HG02884 (cell line): ENCODE measurements at regions not wholly inside any gene's neighbourhood (a gene's known extent, or its start where the extent isn't known, plus 50 kb on each side); places are given as distances from the start of the nearest gene placed in this dataset.

Experiments used
- ATAC-seq: cut with Tn5 transposase; IDR thresholded peaks from one replicate; pipeline ENCODE4 v1.9.1; 2021; ENCODE audit warnings: mild to moderate bottlenecking, moderate library complexity; ENCODE audit not compliant: unreplicated experiment

DNA sequence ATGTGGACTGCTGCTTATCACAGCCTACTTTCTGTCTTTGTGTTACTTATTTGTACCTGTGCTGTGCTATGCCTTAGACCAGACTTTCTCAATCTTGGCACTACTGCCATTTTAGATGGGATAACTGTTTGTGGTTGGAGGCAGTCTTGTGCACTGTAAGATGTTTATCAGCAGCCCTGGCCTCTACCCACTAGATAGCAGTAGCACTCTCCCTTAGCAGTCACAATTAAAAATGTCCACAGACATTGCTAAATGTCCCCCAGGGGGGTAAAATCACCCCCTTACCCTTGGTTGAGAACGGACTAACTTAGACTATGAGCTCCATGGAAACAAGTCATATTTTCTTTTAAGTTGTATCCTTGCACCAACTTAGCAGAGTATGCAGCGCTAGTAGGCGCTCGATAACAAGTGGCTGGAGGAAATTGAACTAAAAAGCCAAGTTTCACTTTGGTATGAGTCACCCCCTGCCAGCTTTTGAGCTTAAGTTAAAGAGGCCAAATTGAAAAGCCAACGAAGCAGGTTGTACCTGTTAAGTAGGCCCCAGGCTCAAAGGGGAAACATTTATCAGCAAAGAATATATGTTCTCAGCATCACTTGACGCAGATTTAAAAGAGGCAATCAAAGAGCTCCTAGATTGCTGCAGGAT lies 304.8 kb upstream of the SORL1-AS1 start:
- peak; percentile 60 for ATAC-seq

DNA sequence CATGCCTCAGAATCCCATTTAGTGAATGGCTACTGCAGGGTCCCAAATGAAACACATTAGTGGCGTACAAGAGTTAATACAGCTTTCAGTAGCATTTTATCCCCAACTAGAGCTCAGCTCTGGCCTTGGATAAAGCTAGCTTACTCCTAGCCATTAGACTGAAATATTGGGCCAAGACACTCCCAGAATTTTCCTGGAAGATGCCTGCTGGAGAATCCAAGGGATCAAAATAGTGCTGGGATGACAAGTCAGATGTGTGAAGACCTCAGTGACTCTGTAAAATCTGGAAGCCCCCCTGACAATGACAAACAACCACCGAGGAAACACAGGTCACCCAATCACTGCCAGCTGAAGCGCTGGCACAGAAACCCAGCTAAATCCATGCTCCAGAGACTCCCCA lies 303.1 kb upstream of the SORL1-AS1 start:
- no peak for ATAC-seq

DNA sequence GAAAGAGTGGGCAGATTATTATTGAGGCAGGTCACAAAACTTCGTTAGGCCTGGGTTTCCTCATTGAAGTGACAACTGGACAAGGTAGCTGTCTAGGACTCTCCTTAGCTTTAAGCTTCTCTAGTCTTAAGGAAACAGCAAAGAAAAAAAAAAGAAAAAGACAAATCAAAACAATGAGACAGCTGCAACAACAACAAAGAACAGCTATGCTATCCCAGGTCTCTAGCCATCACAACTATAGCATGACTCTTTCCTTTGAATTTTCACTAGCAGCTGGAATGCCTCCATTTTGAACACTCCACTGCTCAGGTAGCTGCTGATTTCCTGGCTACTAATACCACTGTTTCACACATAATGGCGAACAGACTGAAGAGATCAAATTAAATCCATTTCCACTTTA lies 302.4 kb upstream of the SORL1-AS1 start:
- ATAC-seq, result no peak

DNA sequence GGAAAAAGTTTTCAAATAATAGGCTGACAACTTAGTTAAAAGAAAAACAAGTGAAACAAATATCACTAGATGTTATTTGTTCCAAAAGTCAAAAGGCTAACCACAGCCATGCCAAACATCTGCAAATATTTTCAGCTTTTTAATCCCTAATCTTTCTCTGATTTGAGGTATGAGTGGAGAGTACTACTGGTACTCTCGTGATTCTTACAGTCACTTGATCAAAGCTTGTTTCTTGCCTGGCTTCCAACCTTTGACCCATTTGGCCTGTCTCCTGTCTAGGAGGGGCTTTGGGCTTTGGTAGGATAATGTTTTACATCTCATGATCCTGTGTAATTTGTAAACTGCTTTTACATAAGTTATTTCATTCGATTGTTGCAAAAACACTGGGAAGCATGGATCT lies 301.8 kb upstream of the SORL1-AS1 start:
- no peak for ATAC-seq

DNA sequence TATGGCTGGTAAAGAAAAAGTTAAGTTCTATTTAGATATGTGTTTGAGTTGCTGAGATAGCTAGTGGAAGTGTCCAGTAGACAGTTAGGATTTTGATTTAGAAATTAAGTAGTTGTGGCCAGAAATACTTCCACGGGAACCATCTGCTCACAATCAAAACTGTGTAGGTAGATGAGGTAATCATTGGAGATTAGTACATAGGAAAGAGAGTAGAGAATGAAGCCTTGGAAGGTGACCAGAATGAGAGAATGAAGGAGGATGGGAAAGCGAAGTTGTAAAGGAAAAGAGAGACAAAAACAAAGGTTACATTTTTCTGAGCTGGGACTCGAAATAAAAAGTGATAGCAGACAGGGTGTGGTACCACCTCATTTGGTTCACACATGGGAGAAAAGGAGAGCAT lies 296.9 kb upstream of the SORL1-AS1 start:
- no peak for ATAC-seq

DNA sequence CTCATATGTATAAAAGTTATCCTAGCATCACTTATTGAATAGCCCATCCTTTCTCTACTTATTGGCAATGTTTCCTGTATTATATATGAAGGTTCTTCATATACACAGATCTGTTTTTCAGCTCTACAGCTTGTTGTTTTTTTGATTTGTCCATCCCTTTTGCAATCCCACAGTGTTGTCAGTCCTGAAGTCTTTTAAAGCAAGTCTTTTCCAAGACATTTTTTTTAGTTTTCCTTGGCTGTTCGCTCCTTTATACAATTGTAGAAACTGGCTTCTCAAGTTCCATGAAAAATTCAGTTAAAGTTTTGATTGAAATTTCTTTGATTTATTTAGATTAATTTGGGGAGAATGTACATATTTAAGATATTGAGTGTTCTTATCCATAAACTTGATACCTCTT lies 295.3 kb upstream of the SORL1-AS1 start:
- ATAC-seq, result no peak

DNA sequence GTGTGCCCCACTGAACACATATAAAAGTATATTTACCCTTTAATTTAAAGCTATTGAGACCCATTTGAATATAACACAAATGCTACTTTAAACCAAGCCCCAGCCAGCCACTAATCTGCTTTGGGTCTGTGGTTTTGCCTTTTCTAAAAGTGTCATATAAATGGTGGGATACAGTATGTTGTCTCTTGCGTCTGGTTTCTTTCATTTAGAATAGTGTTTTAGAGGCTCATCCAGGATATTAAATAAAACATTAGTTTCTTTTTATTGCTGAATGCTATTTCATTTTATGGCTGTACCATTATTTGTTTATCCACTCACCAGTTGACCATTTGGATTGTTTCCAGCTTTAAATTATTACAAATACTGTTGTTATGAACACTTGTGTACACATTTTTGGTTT lies 290.5 kb upstream of the SORL1-AS1 start:
- no peak for ATAC-seq

DNA sequence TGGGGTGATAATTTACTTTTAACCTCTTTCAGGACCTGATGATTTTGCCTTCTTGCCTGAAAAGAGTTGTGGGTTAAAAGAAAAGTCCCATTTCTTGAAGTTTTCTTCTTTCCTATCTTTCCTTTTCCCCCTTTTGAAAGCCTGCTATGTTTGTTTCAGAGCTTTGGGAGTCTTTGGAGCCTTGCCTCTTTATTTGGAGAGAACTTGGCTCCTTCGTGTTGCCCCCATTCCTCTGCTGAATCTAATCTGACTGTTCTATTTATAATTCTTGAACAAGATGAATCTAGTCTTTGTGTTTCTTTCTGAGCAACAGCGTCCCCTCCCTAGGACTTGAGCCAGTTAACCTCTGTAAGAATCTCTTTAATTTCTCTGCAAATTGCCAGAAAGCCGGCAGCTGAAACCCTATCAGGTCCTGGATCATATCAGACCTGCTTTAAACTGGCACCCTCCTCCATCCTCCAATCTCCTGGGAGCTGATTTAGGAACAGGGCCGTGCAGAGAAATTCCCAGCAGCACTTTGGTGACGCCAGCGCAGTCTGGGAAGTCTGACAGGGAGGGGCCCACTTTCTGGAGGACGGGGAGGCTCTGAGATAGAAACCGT lies 289.1 kb upstream of the SORL1-AS1 start:
- no peak for ATAC-seq

DNA sequence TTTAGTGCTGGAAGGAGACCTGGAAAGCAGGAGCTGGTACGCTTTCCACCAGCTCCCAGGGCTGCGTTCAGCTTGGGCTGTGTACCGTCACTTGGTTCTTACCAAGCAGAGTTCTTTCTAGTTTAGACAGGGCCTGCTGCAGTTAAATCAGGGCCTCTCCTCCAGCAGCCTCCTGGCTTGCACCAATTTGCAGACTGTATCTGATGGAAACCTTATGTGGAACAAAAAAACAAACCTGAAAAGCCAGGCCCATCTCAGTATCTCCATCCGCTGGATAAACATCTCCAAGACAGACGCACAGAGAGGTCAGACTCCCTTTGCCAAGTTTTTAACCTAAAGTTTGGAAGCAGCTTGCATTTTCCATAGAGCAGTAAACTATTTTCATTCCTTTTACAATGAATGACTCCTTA lies 288.6 kb upstream of the SORL1-AS1 start:
- no peak for ATAC-seq

DNA sequence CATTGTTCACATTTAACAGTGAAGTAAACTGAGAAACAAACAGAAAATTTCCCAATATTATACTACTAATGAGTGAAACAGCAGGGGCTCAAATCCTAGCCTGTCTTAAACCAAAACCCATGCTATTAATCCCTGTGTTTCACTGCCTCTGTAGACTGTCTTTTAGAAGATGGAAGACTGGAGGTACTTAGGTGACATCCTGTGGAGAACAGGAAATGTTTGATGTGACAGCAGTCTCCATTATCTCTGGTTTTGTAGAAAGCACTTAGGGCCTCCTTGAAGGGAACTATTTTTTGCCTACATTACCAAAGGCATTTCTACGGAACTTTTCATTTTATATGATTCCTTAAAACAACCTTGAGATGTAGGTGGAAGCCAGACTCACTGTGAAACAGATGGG lies 288.1 kb upstream of the SORL1-AS1 start:
- no peak for ATAC-seq

DNA sequence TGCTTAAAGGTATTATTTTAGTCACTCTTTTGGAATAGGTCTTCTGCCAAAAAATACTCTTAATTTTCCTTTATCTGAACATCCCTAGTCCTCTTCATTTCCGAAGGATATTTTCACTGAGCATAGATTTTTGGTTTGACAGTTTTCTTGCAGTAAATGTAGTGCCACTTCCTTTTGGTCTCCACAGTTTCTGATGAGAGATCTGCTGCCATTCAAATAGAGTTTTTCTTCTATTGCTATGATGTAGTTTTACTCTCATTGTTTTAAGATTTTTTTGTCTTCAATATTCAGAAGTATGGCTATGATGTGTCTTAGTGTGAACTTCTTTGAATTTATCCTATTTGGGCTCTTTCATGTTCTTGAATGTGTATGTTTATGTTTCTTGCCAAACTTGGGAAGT lies 281.1 kb upstream of the SORL1-AS1 start:
- ATAC-seq, result no peak

DNA sequence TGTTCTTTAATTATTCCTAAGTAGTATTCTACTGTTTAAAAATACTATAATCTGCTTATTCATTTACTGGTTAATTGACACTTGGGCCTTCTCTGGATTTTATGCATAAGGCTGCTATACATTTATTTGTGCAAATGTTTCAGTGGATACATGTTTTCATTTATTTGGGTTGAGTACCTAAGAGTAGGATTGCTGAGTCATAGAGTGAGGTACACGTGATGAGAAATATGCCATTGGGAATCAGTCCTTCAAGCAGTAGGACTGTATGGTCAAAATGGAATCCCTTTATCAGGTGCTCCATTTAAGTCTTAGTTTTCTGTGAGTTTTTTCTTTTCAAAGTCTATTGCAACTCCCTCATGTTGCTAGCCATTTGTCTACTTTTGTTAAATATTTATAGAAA lies 275.2 kb upstream of the SORL1-AS1 start:
- no peak for ATAC-seq

DNA sequence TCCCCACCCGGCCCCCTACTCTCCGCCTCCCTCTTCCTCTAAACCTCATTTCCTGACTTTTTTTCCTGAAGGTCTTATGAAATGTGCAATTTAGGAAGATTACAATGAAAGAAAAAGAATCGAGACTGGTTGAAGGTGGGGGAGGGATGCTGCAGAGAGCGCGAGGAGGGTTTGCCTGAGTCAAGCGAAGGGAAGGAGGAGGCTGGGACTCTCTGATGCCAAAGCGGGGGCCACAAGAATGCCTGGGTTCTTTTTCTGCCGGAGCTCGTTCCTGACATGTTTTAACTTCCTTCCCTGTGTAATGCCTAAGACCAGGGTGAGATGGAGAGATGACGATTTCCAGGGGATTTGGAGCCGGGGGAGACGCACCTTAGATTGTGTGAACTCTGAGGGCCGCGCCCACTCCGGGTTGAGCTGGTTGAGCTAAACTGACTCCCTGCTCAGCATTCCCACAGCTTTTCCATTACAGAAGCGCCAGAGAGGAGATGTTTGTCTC lies 270.5 kb upstream of the SORL1-AS1 start:
- ATAC-seq, result no peak

DNA sequence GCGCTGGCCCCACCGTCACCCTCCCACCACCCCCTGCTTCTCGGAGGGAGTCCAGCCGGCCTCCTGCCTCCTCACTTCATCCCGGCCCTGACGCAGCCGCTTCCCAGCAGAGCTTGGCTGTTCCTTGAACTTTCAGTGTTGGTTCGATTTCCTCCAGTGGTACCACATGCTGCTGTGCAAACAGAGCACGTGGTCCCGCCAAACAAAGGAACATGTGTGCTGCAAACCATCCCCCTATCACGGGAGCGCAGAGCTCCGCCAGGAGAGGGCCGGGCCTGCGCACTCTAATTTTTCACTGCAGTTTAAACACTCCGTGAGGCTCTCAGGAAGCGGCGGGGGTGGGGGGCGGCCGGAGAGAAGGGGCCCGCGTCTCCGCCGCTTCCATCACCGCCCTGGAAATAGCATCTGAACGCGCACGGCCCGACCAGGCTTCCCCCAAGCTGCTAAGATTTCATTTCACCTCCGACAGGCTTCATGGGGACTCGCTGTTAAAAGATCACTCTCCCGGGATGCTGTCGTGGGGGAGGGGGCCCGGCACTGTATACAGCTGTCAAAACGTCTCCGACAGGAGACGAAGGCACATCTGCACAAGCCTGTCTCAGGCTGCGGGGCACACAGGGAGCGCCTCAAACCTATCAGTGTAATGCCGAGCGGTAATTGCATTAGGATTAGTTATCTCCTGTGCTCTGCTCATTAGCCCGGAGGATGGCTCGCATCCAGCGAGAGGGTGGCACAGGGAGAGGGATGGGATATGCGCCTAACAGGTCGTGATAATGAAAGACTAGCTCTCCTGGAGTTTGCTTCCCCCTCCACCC lies 269.9 kb upstream of the SORL1-AS1 start:
- ATAC-seq, result no peak

DNA sequence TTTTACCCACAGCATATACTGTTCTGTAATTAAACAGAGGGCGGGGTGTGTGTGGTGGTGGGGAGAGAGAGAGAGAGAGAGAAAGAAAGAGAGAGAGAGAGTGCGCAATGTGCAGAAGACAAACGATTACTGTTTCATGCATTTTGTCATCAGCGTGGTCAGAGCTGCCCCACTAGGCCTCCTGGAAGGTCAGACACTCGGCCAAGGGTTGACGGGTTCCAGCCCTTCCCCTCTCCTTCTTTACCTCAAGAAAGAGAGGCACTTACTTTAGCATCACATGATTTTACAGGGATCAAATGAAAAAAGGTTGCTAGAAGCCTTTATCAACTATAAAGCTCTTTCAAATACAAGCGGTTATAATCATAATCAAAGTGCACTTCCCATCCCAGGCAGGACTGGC lies 269.2 kb upstream of the SORL1-AS1 start:
- no peak for ATAC-seq

DNA sequence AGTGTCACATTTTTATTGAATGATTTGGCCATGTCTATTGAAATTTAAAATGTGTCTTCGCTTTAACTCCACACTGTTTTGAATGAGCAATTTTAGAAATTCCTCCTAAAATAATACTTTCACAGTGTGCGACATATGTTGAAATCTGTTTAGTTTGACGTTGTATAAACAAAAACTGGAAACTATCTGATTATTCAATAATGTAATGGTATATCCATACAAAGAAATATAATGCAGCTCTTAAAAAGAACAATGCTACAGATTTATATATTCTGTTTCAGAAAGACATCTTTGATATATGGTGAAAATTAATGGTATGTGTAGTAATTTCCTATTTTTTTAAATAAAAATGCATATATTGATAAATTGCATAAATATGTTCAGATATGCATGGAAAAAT lies 268.7 kb upstream of the SORL1-AS1 start:
- ATAC-seq, result no peak

DNA sequence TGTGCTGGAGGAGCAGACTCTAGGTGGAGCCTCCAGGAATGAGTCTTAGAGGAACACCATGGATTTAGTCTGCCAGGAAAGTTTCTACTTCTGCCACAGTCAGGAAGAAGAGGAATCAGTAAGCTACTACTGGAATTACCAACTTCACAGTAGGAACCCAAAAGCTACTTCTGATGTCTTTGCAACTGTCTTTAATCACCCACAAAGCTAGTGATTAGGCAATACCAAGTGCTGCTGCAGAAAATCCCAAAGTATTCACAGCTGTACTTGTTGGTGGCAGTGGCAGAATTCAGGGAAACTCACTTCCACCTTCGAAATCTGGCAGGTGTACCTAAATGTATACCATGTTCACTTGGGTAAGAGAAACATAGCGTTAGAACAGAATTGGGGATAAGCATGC lies 264.5 kb upstream of the SORL1-AS1 start:
- no peak for ATAC-seq

DNA sequence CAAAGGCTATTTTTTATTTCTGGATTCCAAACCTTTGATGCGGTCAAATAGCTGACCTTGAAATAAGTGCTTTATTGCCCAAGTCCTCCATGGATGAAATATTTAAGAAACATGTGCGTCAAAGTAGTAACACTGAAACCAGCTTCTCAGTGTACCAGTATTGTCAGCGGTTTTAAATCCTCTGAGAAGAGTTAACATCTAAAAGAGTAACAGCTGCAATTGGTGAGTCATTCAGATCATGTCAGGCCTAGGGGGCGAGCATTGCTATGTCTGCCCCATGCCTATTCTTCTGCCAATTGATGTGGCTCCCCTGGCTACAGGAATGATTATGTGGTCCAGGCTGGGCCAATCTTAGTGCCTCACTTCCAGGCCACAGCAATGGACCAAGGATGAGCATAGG lies 263.3 kb upstream of the SORL1-AS1 start:
- no peak for ATAC-seq

DNA sequence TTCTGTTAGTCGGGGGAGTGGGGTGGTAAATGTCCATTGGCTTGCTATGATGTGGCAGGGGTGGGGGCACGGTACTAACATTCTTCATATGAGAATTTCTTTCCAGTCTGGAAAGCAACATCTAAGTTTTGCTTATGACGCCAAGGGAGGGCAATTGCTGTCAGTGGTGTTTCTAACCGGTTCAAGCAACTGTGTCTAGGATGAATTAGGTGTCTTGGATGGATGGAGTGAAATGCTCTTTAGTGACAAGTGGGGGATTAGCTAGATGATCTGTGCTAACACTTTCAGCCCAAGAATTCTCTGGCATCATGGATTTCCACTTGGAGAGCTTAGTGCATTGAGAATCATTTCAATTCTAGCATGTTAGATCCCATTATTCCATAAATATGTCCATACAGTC lies 262.6 kb upstream of the SORL1-AS1 start:
- no peak for ATAC-seq

DNA sequence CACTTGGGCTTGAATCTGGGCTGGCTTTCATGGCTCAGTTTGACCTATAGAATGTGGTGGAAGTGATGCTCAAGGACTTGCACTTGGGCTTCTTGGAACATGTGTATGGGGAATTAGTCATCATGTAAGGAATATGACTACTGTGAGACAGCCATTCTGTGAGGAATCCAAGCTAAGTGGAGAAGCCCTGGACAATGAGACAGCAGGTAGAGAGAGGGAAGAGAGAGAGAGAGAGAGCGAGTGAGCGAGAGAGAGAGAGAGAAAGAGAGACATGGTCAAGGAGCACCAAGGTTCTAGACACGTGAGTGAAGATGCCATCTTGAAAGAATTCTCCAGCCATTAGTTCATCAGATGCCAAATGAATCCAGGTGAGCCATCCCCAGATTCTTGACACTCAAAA lies 261.6 kb upstream of the SORL1-AS1 start:
- no peak for ATAC-seq

DNA sequence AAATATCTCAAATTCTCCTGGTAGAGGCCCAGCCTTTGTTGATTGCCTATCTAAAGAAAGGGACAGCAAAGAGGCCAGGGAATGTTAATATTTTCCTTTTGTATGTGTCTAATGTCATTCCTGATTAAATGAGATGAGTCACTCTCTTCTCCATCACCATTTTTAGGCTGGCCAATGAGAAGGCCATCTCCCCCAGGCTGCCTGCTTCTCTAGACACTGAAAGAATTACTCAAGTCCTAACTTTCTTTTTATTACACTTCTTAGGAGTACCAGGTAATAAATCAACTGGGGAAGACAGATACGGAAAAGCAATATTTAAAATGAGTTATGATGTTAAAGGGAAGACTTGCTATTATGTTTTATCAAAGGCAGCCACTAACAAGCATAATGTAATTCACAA lies 259.2 kb upstream of the SORL1-AS1 start:
- ATAC-seq, result no peak

DNA sequence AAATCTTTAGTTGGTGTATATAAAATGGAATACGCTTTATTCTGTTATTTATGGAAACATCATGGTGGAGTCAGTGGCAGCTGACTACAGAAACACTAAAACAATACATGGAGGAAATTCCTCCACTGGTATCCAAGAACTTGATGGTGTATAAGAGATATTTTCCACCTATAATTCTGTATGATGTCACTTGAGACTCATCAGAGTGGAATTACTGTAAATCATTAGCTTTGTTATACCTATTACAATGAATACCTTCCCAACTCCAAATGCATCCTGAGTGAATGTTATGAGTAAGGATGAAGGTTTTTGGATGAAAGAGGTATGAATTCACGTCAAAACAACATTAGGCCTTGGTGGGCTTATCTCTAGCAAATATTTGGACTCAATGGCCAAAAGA lies 258.5 kb upstream of the SORL1-AS1 start:
- no peak for ATAC-seq
